ENCODE measurements at regions not wholly inside any gene's neighbourhood (a gene's known extent, or its start where the extent isn't known, plus 50 kb on each side); places are given as distances from the start of the nearest gene placed in this dataset.

DNA sequence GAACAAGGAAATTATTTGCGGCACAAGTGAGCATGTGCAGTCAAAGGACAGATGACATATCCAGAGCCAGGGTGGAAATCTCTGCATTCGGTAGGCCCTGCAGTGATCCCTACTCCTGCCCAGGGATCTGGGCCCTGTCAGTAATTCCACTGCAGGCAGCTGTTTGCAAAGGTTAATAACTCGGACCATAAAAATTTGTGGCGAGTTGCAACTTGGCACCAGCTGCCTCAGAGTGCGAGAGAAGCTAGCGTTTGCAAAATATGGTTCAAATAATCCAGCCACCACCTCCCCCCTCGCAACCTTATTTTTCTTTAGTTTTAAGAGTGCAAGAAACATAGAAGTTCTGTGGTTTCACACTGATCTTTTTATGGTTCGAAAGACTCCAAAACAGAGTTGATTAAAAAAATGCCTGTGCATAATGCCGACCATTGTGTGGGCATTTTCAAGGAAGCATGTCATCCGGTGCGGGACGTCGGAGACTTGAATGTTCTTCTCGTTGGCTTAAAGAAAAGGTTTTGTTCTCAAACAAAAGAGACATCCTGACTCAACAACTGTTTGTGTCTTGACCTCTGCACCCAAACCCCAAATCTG lies 224.5 kb downstream of the BCL11B start (continued):
- TF ChIP-seq, protein P1, sequence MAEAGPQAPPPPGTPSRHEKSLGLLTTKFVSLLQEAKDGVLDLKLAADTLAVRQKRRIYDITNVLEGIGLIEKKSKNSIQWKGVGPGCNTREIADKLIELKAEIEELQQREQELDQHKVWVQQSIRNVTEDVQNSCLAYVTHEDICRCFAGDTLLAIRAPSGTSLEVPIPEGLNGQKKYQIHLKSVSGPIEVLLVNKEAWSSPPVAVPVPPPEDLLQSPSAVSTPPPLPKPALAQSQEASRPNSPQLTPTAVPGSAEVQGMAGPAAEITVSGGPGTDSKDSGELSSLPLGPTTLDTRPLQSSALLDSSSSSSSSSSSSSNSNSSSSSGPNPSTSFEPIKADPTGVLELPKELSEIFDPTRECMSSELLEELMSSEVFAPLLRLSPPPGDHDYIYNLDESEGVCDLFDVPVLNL (CRISPR knock-in tag; IDR thresholded peaks at IDR 0.05; ENCODE audit: borderline replicate concordance, low read depth): no peak
- no peak for TF ChIP-seq ATF1 (CRISPR knock-in tag; IDR thresholded peaks at IDR 0.05)
- TF ChIP-seq, protein P2, sequence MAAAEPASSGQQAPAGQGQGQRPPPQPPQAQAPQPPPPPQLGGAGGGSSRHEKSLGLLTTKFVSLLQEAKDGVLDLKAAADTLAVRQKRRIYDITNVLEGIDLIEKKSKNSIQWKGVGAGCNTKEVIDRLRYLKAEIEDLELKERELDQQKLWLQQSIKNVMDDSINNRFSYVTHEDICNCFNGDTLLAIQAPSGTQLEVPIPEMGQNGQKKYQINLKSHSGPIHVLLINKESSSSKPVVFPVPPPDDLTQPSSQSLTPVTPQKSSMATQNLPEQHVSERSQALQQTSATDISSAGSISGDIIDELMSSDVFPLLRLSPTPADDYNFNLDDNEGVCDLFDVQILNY (CRISPR knock-in tag; IDR thresholded peaks at IDR 0.05): no peak

DNA sequence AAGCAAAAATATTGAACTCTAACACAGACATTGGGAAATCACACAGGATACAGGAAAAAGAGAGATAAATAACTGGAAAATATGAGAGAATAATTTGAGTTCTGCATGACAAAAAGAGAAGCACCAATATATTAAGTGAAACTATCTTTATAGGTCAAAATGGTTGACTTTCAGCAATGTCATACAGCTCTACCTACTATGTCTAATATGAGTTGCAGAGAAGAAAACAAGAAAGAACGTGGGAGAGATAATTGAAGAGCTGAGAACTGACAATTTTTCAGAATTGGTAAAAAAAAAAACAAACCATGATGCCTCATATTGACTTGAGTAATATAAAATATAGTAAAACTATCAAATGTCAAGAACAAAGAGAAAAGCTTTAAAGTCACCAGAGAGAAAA lies 221.7 kb downstream of the BCL11B start:
- Mint-ChIP-seq H3K27ac (no peak overlapping the region), H3K4me1 (0 out of 2 replicates have a peak, but pooled peaks cover 3% of the 10 kb centered on the region), H3K36me3 (peaks cover 16% of the 10 kb centered on the region), H3K4me3 (no peak overlapping the region), H3K27me3 (ENCODE audit: low read depth) (no peaks in the 10 kb centered on the region), H3K9me3 (peaks cover 33% of the 10 kb centered on the region)
- ChIA-PET POLR2A (no interaction called here), CTCF (no interaction called here)
- DNase-seq (ENCODE audit: low spot score) (no peak), ATAC-seq (no peak)
- TF ChIP-seq, protein P3, sequence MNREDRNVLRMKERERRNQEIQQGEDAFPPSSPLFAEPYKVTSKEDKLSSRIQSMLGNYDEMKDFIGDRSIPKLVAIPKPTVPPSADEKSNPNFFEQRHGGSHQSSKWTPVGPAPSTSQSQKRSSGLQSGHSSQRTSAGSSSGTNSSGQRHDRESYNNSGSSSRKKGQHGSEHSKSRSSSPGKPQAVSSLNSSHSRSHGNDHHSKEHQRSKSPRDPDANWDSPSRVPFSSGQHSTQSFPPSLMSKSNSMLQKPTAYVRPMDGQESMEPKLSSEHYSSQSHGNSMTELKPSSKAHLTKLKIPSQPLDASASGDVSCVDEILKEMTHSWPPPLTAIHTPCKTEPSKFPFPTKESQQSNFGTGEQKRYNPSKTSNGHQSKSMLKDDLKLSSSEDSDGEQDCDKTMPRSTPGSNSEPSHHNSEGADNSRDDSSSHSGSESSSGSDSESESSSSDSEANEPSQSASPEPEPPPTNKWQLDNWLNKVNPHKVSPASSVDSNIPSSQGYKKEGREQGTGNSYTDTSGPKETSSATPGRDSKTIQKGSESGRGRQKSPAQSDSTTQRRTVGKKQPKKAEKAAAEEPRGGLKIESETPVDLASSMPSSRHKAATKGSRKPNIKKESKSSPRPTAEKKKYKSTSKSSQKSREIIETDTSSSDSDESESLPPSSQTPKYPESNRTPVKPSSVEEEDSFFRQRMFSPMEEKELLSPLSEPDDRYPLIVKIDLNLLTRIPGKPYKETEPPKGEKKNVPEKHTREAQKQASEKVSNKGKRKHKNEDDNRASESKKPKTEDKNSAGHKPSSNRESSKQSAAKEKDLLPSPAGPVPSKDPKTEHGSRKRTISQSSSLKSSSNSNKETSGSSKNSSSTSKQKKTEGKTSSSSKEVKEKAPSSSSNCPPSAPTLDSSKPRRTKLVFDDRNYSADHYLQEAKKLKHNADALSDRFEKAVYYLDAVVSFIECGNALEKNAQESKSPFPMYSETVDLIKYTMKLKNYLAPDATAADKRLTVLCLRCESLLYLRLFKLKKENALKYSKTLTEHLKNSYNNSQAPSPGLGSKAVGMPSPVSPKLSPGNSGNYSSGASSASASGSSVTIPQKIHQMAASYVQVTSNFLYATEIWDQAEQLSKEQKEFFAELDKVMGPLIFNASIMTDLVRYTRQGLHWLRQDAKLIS (CRISPR knock-in tag; IDR thresholded peaks at IDR 0.05; ENCODE audit: borderline replicate concordance): no peak
- TF ChIP-seq, protein P4, sequence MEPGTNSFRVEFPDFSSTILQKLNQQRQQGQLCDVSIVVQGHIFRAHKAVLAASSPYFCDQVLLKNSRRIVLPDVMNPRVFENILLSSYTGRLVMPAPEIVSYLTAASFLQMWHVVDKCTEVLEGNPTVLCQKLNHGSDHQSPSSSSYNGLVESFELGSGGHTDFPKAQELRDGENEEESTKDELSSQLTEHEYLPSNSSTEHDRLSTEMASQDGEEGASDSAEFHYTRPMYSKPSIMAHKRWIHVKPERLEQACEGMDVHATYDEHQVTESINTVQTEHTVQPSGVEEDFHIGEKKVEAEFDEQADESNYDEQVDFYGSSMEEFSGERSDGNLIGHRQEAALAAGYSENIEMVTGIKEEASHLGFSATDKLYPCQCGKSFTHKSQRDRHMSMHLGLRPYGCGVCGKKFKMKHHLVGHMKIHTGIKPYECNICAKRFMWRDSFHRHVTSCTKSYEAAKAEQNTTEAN (CRISPR knock-in tag; IDR thresholded peaks at IDR 0.05): no peak
- TF ChIP-seq FOXP1 (CRISPR knock-in tag; IDR thresholded peaks at IDR 0.05; ENCODE audit: borderline replicate concordance) (no peak), SP1 (CRISPR knock-in tag; conservative IDR thresholded peaks at IDR 0.05) (no peak), ZNF396 (CRISPR knock-in tag; IDR thresholded peaks at IDR 0.05; ENCODE audit: borderline replicate concordance) (no peak), ESRRA (CRISPR knock-in tag; IDR thresholded peaks at IDR 0.05; ENCODE audit: borderline replicate concordance) (no peak), NFE2L1 (CRISPR knock-in tag; IDR thresholded peaks at IDR 0.05) (no peak), ZNF138 (CRISPR knock-in tag; conservative IDR thresholded peaks at IDR 0.05) (no peak), ZNF121 (CRISPR knock-in tag; IDR thresholded peaks at IDR 0.05) (no peak), NFATC4 (CRISPR knock-in tag; IDR thresholded peaks at IDR 0.05) (no peak)
- TF ChIP-seq, protein P5, sequence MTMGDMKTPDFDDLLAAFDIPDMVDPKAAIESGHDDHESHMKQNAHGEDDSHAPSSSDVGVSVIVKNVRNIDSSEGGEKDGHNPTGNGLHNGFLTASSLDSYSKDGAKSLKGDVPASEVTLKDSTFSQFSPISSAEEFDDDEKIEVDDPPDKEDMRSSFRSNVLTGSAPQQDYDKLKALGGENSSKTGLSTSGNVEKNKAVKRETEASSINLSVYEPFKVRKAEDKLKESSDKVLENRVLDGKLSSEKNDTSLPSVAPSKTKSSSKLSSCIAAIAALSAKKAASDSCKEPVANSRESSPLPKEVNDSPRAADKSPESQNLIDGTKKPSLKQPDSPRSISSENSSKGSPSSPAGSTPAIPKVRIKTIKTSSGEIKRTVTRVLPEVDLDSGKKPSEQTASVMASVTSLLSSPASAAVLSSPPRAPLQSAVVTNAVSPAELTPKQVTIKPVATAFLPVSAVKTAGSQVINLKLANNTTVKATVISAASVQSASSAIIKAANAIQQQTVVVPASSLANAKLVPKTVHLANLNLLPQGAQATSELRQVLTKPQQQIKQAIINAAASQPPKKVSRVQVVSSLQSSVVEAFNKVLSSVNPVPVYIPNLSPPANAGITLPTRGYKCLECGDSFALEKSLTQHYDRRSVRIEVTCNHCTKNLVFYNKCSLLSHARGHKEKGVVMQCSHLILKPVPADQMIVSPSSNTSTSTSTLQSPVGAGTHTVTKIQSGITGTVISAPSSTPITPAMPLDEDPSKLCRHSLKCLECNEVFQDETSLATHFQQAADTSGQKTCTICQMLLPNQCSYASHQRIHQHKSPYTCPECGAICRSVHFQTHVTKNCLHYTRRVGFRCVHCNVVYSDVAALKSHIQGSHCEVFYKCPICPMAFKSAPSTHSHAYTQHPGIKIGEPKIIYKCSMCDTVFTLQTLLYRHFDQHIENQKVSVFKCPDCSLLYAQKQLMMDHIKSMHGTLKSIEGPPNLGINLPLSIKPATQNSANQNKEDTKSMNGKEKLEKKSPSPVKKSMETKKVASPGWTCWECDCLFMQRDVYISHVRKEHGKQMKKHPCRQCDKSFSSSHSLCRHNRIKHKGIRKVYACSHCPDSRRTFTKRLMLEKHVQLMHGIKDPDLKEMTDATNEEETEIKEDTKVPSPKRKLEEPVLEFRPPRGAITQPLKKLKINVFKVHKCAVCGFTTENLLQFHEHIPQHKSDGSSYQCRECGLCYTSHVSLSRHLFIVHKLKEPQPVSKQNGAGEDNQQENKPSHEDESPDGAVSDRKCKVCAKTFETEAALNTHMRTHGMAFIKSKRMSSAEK (CRISPR knock-in tag; IDR thresholded peaks at IDR 0.05; ENCODE audit: borderline replicate concordance): no peak

Data from WTC11 (cell line).